VCaP (cell line): ENCODE measurements at regions not wholly inside any gene's neighbourhood (a gene's known extent, or its start where the extent isn't known, plus 50 kb on each side); places are given as distances from the start of the nearest gene placed in this dataset.

ENCODE experiments used
- H3K27ac ChIP-seq: fragments of 450-650 bp; 2 replicates; pipeline ENCODE4 v1.5.1; 2017
- CTCF ChIP-seq: fragments of 450-650 bp; conservative IDR thresholded peaks from 2 replicates; pipeline ENCODE4 v1.5.1; 2017; ENCODE audit warnings: mild to moderate bottlenecking, moderate library complexity

GRCh38 chr6:155519176-155519738, 63.6 kb upstream of the NOX3 start:
- TF ChIP-seq CTCF: no peak
- no peak overlapping the region for H3K27ac ChIP-seq

GRCh38 chr6:155517294-155517693, 61.7 kb upstream of the NOX3 start:
- TF ChIP-seq CTCF: no peak
- H3K27ac ChIP-seq: no peak overlapping the region

- no peak for TF ChIP-seq CTCF
- no peak overlapping the region for H3K27ac ChIP-seq
Measured at GRCh38 chr6:155510879-155511278, 55.2 kb upstream of the NOX3 start.

- no peak for TF ChIP-seq CTCF
- no peak overlapping the region for H3K27ac ChIP-seq
Measured at GRCh38 chr6:155509743-155510475, 54.3 kb upstream of the NOX3 start.

- no peak overlapping the region for H3K27ac ChIP-seq
- TF ChIP-seq CTCF: no peak
Measured at GRCh38 chr6:155505608-155505989, 50.0 kb upstream of the NOX3 start.
